K562 (cell line): ENCODE measurements at regions not wholly inside any gene's neighbourhood (a gene's known extent, or its start where the extent isn't known, plus 50 kb on each side); places are given as distances from the start of the nearest gene placed in this dataset.

ENCODE experiments used
- ARID1B ChIP-seq: fragments of 450-650 bp; IDR thresholded peaks from 2 replicates; pipeline ENCODE4 v1.6.1; 2016; ENCODE audit warnings: antibody characterized with exemption, mild to moderate bottlenecking, inconsistent platforms
- BCOR ChIP-seq: fragments of 450-650 bp; IDR thresholded peaks from 2 replicates; pipeline ENCODE4 v1.6.1; 2016
- CBX1 ChIP-seq: sonication (generic); IDR thresholded peaks from 2 replicates; pipeline ENCODE4 v1.6.1; 2016; ENCODE audit warnings: antibody characterized with exemption, low read depth, mild to moderate bottlenecking
- CTBP1 ChIP-seq: fragments of 450-650 bp; IDR thresholded peaks from 2 replicates; pipeline ENCODE4 v1.6.1; 2016; ENCODE audit warnings: borderline replicate concordance
- DEAF1 ChIP-seq: fragments of 450-650 bp; formaldehyde crosslinking; IDR thresholded peaks from 2 replicates; pipeline ENCODE4 v1.4.0; 2020; ENCODE audit warnings: mild to moderate bottlenecking, moderate library complexity
- FOXK2 ChIP-seq, 2 experiments: fragments of 450-650 bp; IDR thresholded peaks in 1 of 2; conservative IDR thresholded peaks in 1 of 2; 2 replicates each; pipeline ENCODE4 v1.6.1; 2016; ENCODE audit warnings: low read depth in 2 of 2, mild to moderate bottlenecking in 1 of 2
- HNRNPLL ChIP-seq: fragments of 200-400 bp; formaldehyde crosslinking; IDR thresholded peaks from 2 replicates; pipeline ENCODE4 v1.6.1; 2017; ENCODE audit warnings: low read length, low read depth, mild to moderate bottlenecking; ENCODE audit not compliant: poor library complexity, severe bottlenecking
- NCOA2 ChIP-seq, 2 experiments: fragments of 450-650 bp; IDR thresholded peaks; 2 replicates each; pipeline ENCODE4 v1.6.1; 2018; ENCODE audit warnings: mild to moderate bottlenecking in 2 of 2, moderate library complexity in 1 of 2; ENCODE audit not compliant: partially characterized antibody in 2 of 2
- SMAD2 ChIP-seq: fragments of 150-350 bp; IDR thresholded peaks from 2 replicates; pipeline ENCODE4 v1.6.1; 2014; ENCODE audit warnings: low read depth, mild to moderate bottlenecking, low read length
- STAG1 ChIP-seq: sonication (generic); formaldehyde crosslinking; IDR thresholded peaks from 2 replicates; pipeline ENCODE4 v1.5.0; 2020; ENCODE audit warnings: missing genetic modification reagents, borderline replicate concordance
- ZNF212 ChIP-seq: fragments of 450-650 bp; formaldehyde crosslinking; IDR thresholded peaks from 2 replicates; pipeline ENCODE4 v1.4.0; 2020; ENCODE audit warnings: mild to moderate bottlenecking
- ZNF780A ChIP-seq: fragments of 250-450 bp; sonication (Bioruptor Pico); IDR thresholded peaks from 2 replicates; pipeline ENCODE4 v1.5.0; 2021; ENCODE audit warnings: mild to moderate bottlenecking
- ZSCAN29 ChIP-seq: fragments of 450-650 bp; IDR thresholded peaks from 2 replicates; pipeline ENCODE4 v1.6.1; 2017
- TF ChIP-seq, protein P1 (sequence below): fragments of 450-650 bp; IDR thresholded peaks from 2 replicates; pipeline ENCODE4 v1.6.1; 2016; ENCODE audit warnings: low read depth
- TF ChIP-seq, protein P2 (sequence below): fragments of 150-350 bp; IDR thresholded peaks from 2 replicates; pipeline ENCODE4 v1.6.1; 2014; ENCODE audit warnings: low read depth, mild to moderate bottlenecking, low read length, borderline replicate concordance

DNA sequence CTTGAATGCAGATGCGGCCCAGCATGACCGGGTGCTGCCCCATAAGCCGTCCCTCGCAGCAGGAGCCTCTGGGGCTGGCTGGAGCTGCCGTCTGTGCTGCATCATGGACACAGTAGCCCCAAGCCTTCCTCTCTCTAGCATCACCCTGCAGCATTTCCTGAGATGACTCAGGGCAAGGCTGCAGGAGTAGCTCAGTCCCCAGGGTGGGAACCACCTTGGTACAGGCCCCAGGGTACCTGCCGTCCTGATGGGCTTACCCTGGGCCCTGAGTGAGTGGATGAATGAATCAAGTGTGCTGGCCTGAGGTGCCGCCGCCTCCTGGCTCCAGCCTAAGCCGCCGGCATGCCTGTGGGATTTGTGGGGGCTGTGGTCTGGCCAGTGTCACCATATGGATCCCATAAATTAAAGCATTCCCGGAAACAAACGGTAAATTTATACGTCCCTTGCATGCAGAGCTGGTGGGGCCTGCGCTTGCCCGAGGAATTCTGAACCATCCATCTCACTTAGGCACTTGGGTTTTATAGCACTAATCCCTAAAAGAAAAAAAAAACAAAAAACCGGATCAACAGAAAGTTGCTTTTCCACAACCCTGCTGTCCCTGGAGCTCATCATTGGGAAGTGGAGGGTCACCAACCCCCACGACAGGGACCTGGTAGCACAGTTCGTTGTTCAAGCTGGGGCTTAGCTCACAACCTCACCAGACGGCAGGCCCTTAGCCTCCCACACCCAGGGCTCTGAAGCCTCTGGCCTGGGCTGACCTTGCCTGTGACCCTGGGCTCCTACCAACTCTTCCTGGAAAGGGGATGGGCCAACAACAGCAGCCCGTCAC is 242.6 kb upstream of the CIBAR2 start (continued):
- TF ChIP-seq, protein P1, sequence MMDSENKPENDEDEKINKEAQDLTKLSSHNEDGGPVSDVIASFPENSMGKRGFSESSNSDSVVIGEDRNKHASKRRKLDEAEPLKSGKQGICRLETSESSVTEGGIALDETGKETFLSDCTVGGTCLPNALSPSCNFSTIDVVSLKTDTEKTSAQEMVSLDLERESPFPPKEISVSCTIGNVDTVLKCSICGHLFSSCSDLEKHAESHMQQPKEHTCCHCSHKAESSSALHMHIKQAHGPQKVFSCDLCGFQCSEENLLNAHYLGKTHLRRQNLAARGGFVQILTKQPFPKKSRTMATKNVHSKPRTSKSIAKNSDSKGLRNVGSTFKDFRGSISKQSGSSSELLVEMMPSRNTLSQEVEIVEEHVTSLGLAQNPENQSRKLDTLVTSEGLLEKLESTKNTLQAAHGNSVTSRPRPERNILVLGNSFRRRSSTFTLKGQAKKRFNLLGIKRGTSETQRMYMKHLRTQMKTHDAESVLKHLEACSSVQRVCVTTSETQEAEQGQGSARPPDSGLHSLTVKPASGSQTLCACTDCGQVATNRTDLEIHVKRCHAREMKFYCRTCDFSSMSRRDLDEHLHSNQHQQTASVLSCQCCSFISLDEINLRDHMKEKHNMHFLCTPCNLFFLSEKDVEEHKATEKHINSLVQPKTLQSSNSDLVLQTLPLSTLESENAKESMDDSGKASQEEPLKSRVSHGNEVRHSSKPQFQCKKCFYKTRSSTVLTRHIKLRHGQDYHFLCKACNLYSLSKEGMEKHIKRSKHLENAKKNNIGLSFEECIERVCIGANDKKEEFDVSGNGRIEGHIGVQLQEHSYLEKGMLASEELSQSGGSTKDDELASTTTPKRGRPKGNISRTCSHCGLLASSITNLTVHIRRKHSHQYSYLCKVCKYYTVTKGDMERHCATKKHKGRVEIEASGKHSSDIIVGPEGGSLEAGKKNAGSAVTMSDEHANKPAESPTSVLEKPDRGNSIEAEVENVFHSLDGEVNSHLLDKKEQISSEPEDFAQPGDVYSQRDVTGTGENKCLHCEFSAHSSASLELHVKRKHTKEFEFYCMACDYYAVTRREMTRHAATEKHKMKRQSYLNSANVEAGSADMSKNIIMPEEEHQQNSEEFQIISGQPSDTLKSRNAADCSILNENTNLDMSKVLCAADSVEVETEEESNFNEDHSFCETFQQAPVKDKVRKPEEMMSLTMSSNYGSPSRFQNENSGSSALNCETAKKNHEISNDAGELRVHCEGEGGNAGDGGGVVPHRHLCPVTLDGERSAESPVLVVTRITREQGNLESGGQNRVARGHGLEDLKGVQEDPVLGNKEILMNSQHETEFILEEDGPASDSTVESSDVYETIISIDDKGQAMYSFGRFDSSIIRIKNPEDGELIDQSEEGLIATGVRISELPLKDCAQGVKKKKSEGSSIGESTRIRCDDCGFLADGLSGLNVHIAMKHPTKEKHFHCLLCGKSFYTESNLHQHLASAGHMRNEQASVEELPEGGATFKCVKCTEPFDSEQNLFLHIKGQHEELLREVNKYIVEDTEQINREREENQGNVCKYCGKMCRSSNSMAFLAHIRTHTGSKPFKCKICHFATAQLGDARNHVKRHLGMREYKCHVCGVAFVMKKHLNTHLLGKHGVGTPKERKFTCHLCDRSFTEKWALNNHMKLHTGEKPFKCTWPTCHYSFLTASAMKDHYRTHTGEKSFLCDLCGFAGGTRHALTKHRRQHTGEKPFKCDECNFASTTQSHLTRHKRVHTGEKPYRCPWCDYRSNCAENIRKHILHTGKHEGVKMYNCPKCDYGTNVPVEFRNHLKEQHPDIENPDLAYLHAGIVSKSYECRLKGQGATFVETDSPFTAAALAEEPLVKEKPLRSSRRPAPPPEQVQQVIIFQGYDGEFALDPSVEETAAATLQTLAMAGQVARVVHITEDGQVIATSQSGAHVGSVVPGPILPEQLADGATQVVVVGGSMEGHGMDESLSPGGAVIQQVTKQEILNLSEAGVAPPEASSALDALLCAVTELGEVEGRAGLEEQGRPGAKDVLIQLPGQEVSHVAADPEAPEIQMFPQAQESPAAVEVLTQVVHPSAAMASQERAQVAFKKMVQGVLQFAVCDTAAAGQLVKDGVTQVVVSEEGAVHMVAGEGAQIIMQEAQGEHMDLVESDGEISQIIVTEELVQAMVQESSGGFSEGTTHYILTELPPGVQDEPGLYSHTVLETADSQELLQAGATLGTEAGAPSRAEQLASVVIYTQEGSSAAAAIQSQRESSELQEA = no peak
- TF ChIP-seq ZSCAN29 (no peak), DEAF1 (CRISPR knock-in tag) (no peak), ZNF780A (CRISPR knock-in tag) (no peak), ARID1B (peak; percentile 64), CBX1 (no peak), HNRNPLL (no peak), SMAD2 (no peak), BCOR (peak; percentile 50), STAG1 (CRISPR knock-in tag) (no peak), CTBP1 (peak; percentile 86), FOXK2 (conservative IDR thresholded peaks at IDR 0.05 in 1 of 2, IDR thresholded peaks at IDR 0.05 in 1 of 2; ENCODE audit: low read depth in 2 of 2) (peak; percentile 64 to 75; a peak in 3 of 4 replicates), ZNF212 (CRISPR knock-in tag) (no peak), NCOA2 (IDR thresholded peaks at IDR 0.05; ENCODE audit: partially characterized antibody in 2 of 2) (no peak)
- TF ChIP-seq, protein P2, sequence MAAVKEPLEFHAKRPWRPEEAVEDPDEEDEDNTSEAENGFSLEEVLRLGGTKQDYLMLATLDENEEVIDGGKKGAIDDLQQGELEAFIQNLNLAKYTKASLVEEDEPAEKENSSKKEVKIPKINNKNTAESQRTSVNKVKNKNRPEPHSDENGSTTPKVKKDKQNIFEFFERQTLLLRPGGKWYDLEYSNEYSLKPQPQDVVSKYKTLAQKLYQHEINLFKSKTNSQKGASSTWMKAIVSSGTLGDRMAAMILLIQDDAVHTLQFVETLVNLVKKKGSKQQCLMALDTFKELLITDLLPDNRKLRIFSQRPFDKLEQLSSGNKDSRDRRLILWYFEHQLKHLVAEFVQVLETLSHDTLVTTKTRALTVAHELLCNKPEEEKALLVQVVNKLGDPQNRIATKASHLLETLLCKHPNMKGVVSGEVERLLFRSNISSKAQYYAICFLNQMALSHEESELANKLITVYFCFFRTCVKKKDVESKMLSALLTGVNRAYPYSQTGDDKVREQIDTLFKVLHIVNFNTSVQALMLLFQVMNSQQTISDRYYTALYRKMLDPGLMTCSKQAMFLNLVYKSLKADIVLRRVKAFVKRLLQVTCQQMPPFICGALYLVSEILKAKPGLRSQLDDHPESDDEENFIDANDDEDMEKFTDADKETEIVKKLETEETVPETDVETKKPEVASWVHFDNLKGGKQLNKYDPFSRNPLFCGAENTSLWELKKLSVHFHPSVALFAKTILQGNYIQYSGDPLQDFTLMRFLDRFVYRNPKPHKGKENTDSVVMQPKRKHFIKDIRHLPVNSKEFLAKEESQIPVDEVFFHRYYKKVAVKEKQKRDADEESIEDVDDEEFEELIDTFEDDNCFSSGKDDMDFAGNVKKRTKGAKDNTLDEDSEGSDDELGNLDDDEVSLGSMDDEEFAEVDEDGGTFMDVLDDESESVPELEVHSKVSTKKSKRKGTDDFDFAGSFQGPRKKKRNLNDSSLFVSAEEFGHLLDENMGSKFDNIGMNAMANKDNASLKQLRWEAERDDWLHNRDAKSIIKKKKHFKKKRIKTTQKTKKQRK = no peak
